ENCODE measurements at regions not wholly inside any gene's neighbourhood (a gene's known extent, or its start where the extent isn't known, plus 50 kb on each side); places are given as distances from the start of the nearest gene placed in this dataset.

DNA sequence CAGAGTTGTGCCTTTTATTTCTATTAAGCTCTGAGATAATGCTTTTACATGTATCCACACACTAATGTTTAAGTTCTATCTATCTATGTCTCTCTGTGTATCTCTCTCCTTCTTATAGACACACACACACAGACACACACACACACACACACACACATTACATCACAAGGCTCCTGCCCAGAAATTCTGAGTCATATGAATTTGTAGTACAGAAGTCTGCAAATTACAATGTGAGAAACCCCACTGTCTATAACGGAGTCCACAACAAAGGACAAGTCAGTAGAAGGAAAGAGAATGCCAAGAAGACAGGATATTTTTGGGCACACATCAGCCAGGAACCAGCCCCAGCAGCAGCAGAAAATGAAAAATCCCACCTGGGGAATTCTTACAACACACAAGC, 142.4 kb downstream of the EN1 start:
- ChIA-PET CTCF (no interaction called here), POLR2A (no interaction called here)
- Mint-ChIP-seq H3K4me3 (ENCODE audit: unreplicated experiment) (no peak overlapping the region), H3K9me3 (ENCODE audit: unreplicated experiment) (no peaks in the 10 kb centered on the region), H3K27ac (ENCODE audit: unreplicated experiment) (no peak overlapping the region), H3K36me3 (ENCODE audit: insufficient read depth, unreplicated experiment) (no peaks in the 10 kb centered on the region), H3K4me1 (ENCODE audit: low read depth, unreplicated experiment) (no peaks in the 10 kb centered on the region), H3K27me3 (ENCODE audit: insufficient read depth, unreplicated experiment) (peaks cover 17% of the 10 kb centered on the region)
- H3K4me3 ChIP-seq (ENCODE audit: low read depth, low read length): no peak overlapping the region
- H3K4me1 ChIP-seq: no peaks in the 10 kb centered on the region
- intact Hi-C loops (cut with micrococcal nuclease; ENCODE audit: unreplicated experiment): no loop called here
- no peak for DNase-seq
- no TSS peak for BruUV-seq (replicated peaks)
- no peaks in the 10 kb centered on the region for H3K9me3 ChIP-seq
- TF ChIP-seq, protein P1, sequence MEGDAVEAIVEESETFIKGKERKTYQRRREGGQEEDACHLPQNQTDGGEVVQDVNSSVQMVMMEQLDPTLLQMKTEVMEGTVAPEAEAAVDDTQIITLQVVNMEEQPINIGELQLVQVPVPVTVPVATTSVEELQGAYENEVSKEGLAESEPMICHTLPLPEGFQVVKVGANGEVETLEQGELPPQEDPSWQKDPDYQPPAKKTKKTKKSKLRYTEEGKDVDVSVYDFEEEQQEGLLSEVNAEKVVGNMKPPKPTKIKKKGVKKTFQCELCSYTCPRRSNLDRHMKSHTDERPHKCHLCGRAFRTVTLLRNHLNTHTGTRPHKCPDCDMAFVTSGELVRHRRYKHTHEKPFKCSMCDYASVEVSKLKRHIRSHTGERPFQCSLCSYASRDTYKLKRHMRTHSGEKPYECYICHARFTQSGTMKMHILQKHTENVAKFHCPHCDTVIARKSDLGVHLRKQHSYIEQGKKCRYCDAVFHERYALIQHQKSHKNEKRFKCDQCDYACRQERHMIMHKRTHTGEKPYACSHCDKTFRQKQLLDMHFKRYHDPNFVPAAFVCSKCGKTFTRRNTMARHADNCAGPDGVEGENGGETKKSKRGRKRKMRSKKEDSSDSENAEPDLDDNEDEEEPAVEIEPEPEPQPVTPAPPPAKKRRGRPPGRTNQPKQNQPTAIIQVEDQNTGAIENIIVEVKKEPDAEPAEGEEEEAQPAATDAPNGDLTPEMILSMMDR (IDR thresholded peaks at IDR 0.05; ENCODE audit: insufficient read depth in 1 of 2, low read depth in 1 of 2, low read length in 1 of 2, severe bottlenecking in 1 of 2, unreplicated experiment in 1 of 2): no peak
- no peaks in the 10 kb centered on the region for H3K36me3 ChIP-seq (ENCODE audit: control insufficient read depth, insufficient read depth, low read length)
- no peaks in the 10 kb centered on the region; the same call in 1 of the 2 replicates for H3K27me3 ChIP-seq (replicated peaks; ENCODE audit: control insufficient read depth, insufficient read depth, low read length)

DNA sequence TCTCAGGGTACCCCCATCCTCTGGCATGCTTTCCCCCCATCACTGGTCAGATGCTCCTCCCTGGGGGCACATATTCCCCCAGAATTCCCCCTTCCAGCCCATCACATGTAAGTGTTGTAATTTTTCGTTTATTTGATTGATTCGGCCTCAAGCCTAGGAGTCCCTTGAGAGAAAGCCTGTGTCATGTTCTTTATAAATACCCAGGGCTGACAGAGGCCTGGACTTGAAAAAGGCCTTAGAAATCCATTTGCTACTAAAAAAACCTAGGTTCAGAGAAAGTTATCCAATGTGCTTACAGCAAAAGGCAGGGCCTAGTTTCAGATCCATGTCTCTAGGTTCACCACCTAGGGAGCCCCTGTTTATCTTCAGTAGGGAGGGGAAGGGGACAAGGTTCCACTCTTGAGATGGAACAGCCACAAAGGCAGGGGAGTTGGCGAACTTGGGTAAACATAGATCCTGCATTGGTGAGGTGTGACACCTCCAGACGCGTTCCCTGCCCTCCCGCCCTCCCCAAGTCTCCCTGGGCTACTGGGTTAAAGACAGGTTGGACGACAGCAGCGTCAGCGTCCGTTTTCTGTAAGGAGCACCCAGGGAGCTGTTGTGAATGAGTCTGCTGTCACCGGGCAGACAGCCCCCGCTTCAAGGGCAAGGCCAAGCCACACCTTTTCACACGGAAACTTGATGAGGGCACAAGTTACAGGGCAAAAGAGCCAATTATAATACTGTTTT, 147.8 kb downstream of the EN1 start:
- no peaks in the 10 kb centered on the region; the same call in 1 of the 2 replicates for H3K9me3 ChIP-seq
- no peak overlapping the region for H3K4me3 ChIP-seq (ENCODE audit: low read depth, low read length)
- Mint-ChIP-seq H3K4me1 (ENCODE audit: low read depth, unreplicated experiment) (no peaks in the 10 kb centered on the region), H3K27me3 (ENCODE audit: insufficient read depth, unreplicated experiment) (peaks cover 10% of the 10 kb centered on the region), H3K4me3 (ENCODE audit: unreplicated experiment) (no peak overlapping the region), H3K36me3 (ENCODE audit: insufficient read depth, unreplicated experiment) (no peaks in the 10 kb centered on the region), H3K9me3 (ENCODE audit: unreplicated experiment) (peaks cover 12% of the 10 kb centered on the region), H3K27ac (ENCODE audit: unreplicated experiment) (no peak overlapping the region)
- H3K27me3 ChIP-seq (replicated peaks; ENCODE audit: control insufficient read depth, insufficient read depth, low read length): no peaks in the 10 kb centered on the region
- no peaks in the 10 kb centered on the region for H3K4me1 ChIP-seq
- ChIA-PET POLR2A (no interaction called here), CTCF (no interaction called here)
- H3K36me3 ChIP-seq (ENCODE audit: control insufficient read depth, insufficient read depth, low read length): no peaks in the 10 kb centered on the region
- intact Hi-C loops (cut with micrococcal nuclease; ENCODE audit: unreplicated experiment): no loop called here
- BruUV-seq (replicated peaks): no TSS peak
- DNase-seq: no peak
- TF ChIP-seq, protein P1 (IDR thresholded peaks at IDR 0.05; ENCODE audit: insufficient read depth in 1 of 2, low read depth in 1 of 2, low read length in 1 of 2, severe bottlenecking in 1 of 2, unreplicated experiment in 1 of 2): no peak

DNA sequence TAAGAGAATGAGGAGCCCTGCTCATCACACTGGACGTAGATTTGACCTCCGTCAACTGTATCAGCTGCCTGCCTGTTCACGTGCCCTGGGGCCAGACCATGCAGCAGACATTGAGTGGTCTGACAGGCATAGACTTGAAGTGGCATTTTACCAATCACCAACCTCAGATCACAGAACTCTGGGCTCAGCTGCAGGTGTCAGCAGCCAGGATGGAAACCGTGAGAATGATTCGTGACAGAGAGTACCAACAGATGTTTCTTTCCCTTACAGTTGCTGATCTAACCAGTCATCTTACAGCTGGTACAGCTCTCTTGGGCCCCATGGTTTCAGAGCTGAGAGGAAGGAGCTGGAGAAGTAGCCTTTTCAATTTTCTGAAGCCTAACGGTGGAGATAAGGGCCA, 148.9 kb downstream of the EN1 start:
- peaks cover 6% of the 10 kb centered on the region for H3K27me3 Mint-ChIP-seq (ENCODE audit: insufficient read depth, unreplicated experiment)
- TF ChIP-seq, protein P1 (IDR thresholded peaks at IDR 0.05; ENCODE audit: insufficient read depth in 1 of 2, low read depth in 1 of 2, low read length in 1 of 2, severe bottlenecking in 1 of 2, unreplicated experiment in 1 of 2): no peak
- Histone ChIP-seq H3K9me3 (peaks cover 3% of the 10 kb centered on the region; the same call in 1 of the 2 replicates), H3K4me3 (ENCODE audit: low read depth, low read length) (no peak overlapping the region), H3K4me1 (no peaks in the 10 kb centered on the region), H3K27me3 (replicated peaks; ENCODE audit: control insufficient read depth, insufficient read depth, low read length) (no peaks in the 10 kb centered on the region), H3K36me3 (ENCODE audit: control insufficient read depth, insufficient read depth, low read length) (no peaks in the 10 kb centered on the region)
- BruUV-seq (replicated peaks): no TSS peak
- H3K4me3 Mint-ChIP-seq (ENCODE audit: unreplicated experiment): no peak overlapping the region
- H3K4me1 Mint-ChIP-seq (ENCODE audit: low read depth, unreplicated experiment): no peaks in the 10 kb centered on the region
- no peaks in the 10 kb centered on the region for H3K36me3 Mint-ChIP-seq (ENCODE audit: insufficient read depth, unreplicated experiment)
- no peak for DNase-seq
- no peak overlapping the region for H3K27ac Mint-ChIP-seq (ENCODE audit: unreplicated experiment)
- H3K9me3 Mint-ChIP-seq (ENCODE audit: unreplicated experiment): peaks cover 12% of the 10 kb centered on the region
- POLR2A ChIA-PET: no interaction called here
- CTCF ChIA-PET: no interaction called here
- intact Hi-C loops (cut with micrococcal nuclease; ENCODE audit: unreplicated experiment): no loop called here

Data from Caco-2 (cell line).